Mammary epithelial cell (primary cell): ENCODE measurements at regions not wholly inside any gene's neighbourhood (a gene's known extent, or its start where the extent isn't known, plus 50 kb on each side); places are given as distances from the start of the nearest gene placed in this dataset.

ENCODE experiments used
- CTCF ChIP-seq, 2 donors: IDR thresholded peaks in 1 of 2; conservative IDR thresholded peaks in 1 of 2; 2 replicates each; pipeline ENCODE4 v1.5.1; 2011 to 2012; ENCODE audit warnings: inconsistent platforms in 2 of 2, low read length in 2 of 2, mild to moderate bottlenecking in 2 of 2, control low read depth in 1 of 2, low read depth in 1 of 2; ENCODE audit not compliant: insufficient read depth in 1 of 2; ENCODE audit errors: extremely low read depth in 1 of 2
- EZH2 ChIP-seq: IDR thresholded peaks from 2 replicates; pipeline ENCODE4 v1.6.1; 2012; ENCODE audit warnings: low read length, inconsistent platforms, borderline replicate concordance

GRCh38 chr2:71822463-71822862 lies 325.2 kb downstream of the CYP26B1 start:
- TF ChIP-seq CTCF (conservative IDR thresholded peaks at IDR 0.05 in 1 of 2, IDR thresholded peaks at IDR 0.05 in 1 of 2; ENCODE audit: extremely low read depth in 1 of 2, insufficient read depth in 1 of 2, low read depth in 1 of 2, low read length in 2 of 2) (no peak), EZH2 (no peak)
